Activated T-cell treated with anti-CD3 and anti-CD28 coated beads, Interleukin-2, amount 50 U/mL, for 4 hours (primary cell): ENCODE measurements at regions not wholly inside any gene's neighbourhood (a gene's known extent, or its start where the extent isn't known, plus 50 kb on each side); places are given as distances from the start of the nearest gene placed in this dataset.
"Not testable (repeated sequence)": the region's sequence is repeated elsewhere in the genome, so short reads cannot be mapped to it uniquely, and the experiment has no call there.

ENCODE experiments used
- ATAC-seq, 2 donors: fragments of 200-7000 bp; cut with Tn5 transposase; one replicate each; pipeline ENCODE4 v1.10.0; 2021
- DNase-seq: peaks from one replicate; pipeline ENCODE4 v3.0.0-alpha.2; 2020
- H3K27me3 Mint-ChIP-seq: one replicate; pipeline ENCODE4 v1.8.0; 2021; ENCODE audit warnings: low read depth, mixed read lengths
- H3K36me3 Mint-ChIP-seq: one replicate; pipeline ENCODE4 v1.8.0; 2022; ENCODE audit warnings: mixed read lengths; ENCODE audit not compliant: insufficient read depth
- H3K4me1 Mint-ChIP-seq: one replicate; pipeline ENCODE4 v1.8.0; 2021; ENCODE audit warnings: low read depth, mixed read lengths
- H3K4me3 Mint-ChIP-seq: one replicate; pipeline ENCODE4 v1.8.0; 2021; ENCODE audit warnings: mild to moderate bottlenecking, moderate library complexity, mixed read lengths
- H3K9me3 Mint-ChIP-seq: one replicate; pipeline ENCODE4 v1.8.0; 2021; ENCODE audit warnings: mixed read lengths

- no peaks in the 10 kb centered on the region for H3K27me3 Mint-ChIP-seq
- no peak for DNase-seq
- H3K4me3 Mint-ChIP-seq: no peak overlapping the region
- no peaks in the 10 kb centered on the region for H3K36me3 Mint-ChIP-seq
- ATAC-seq: no peak
- H3K9me3 Mint-ChIP-seq: peaks cover 14% of the 10 kb centered on the region
- no peaks in the 10 kb centered on the region for H3K4me1 Mint-ChIP-seq
Observed at GRCh38 chr7:54398863-54399262, 143.3 kb upstream of the VSTM2A start.

GRCh38 chr7:54409917-54410316, 132.3 kb upstream of the VSTM2A start:
- H3K36me3 Mint-ChIP-seq: no peaks in the 10 kb centered on the region
- peaks cover 27% of the 10 kb centered on the region for H3K9me3 Mint-ChIP-seq
- no peak for ATAC-seq
- no peak for DNase-seq
- H3K27me3 Mint-ChIP-seq: no peaks in the 10 kb centered on the region
- H3K4me3 Mint-ChIP-seq: no peak overlapping the region
- H3K4me1 Mint-ChIP-seq: no peaks in the 10 kb centered on the region

GRCh38 chr7:54416678-54417077, 125.5 kb upstream of the VSTM2A start:
- no peaks in the 10 kb centered on the region for H3K4me1 Mint-ChIP-seq
- ATAC-seq (no peak), DNase-seq (no peak)
- peaks cover 20% of the 10 kb centered on the region for H3K9me3 Mint-ChIP-seq
- H3K36me3 Mint-ChIP-seq: no peaks in the 10 kb centered on the region
- H3K4me3 Mint-ChIP-seq: no peak overlapping the region
- no peaks in the 10 kb centered on the region for H3K27me3 Mint-ChIP-seq

- Mint-ChIP-seq H3K9me3 (peaks cover 18% of the 10 kb centered on the region), H3K4me3 (no peak overlapping the region), H3K27me3 (no peaks in the 10 kb centered on the region), H3K36me3 (no peaks in the 10 kb centered on the region), H3K4me1 (no peaks in the 10 kb centered on the region)
- no peak for ATAC-seq
- no peak for DNase-seq
Observed at GRCh38 chr7:54419209-54419608, 123.0 kb upstream of the VSTM2A start.

GRCh38 chr7:54426406-54426805, 115.8 kb upstream of the VSTM2A start:
- no peak for DNase-seq
- no peaks in the 10 kb centered on the region for H3K36me3 Mint-ChIP-seq

GRCh38 chr7:54429111-54429510, 113.1 kb upstream of the VSTM2A start:
- Mint-ChIP-seq H3K4me1 (no peaks in the 10 kb centered on the region), H3K27me3 (no peaks in the 10 kb centered on the region), H3K9me3 (peaks cover 26% of the 10 kb centered on the region), H3K4me3 (no peak overlapping the region), H3K36me3 (no peaks in the 10 kb centered on the region)
- ATAC-seq (no peak), DNase-seq (no peak)

More at GRCh38 chr7:54426406-54426805, 115.8 kb upstream of the VSTM2A start:
- peaks cover 29% of the 10 kb centered on the region for H3K9me3 Mint-ChIP-seq
- no peak overlapping the region for H3K4me3 Mint-ChIP-seq
- no peaks in the 10 kb centered on the region for H3K4me1 Mint-ChIP-seq
- ATAC-seq: no peak
- H3K27me3 Mint-ChIP-seq: no peaks in the 10 kb centered on the region

- DNase-seq: no peak
- Mint-ChIP-seq H3K27me3 (no peaks in the 10 kb centered on the region), H3K4me1 (no peaks in the 10 kb centered on the region), H3K36me3 (no peaks in the 10 kb centered on the region), H3K9me3 (peaks cover 24% of the 10 kb centered on the region), H3K4me3 (no peak overlapping the region)
- no peak for ATAC-seq
Observed at GRCh38 chr7:54439391-54439790, 102.8 kb upstream of the VSTM2A start.

GRCh38 chr7:54444046-54444686, 98.0 kb upstream of the VSTM2A start:
- not testable (repeated sequence) for H3K36me3 Mint-ChIP-seq, H3K4me3 Mint-ChIP-seq, ATAC-seq, H3K4me1 Mint-ChIP-seq, H3K27me3 Mint-ChIP-seq, DNase-seq
- H3K9me3 Mint-ChIP-seq: peaks cover 14% of the 10 kb centered on the region

GRCh38 chr7:54453168-54453567, 89.0 kb upstream of the VSTM2A start:
- peaks cover 44% of the 10 kb centered on the region for H3K9me3 Mint-ChIP-seq
- not testable (repeated sequence) for DNase-seq

GRCh38 chr7:54454700-54455099, 87.5 kb upstream of the VSTM2A start:
- DNase-seq, H3K27me3 Mint-ChIP-seq, H3K4me3 Mint-ChIP-seq, H3K4me1 Mint-ChIP-seq, ATAC-seq, H3K36me3 Mint-ChIP-seq: not testable (repeated sequence)
- peaks cover 53% of the 10 kb centered on the region for H3K9me3 Mint-ChIP-seq

More at GRCh38 chr7:54453168-54453567, 89.0 kb upstream of the VSTM2A start:
- H3K36me3 Mint-ChIP-seq, H3K4me1 Mint-ChIP-seq, H3K4me3 Mint-ChIP-seq, H3K27me3 Mint-ChIP-seq, ATAC-seq: not testable (repeated sequence)

- Mint-ChIP-seq H3K36me3 (no peaks in the 10 kb centered on the region), H3K4me1 (no peaks in the 10 kb centered on the region), H3K27me3 (no peaks in the 10 kb centered on the region), H3K4me3 (no peak overlapping the region), H3K9me3 (peaks cover 17% of the 10 kb centered on the region)
- ATAC-seq: no peak
- no peak for DNase-seq
Observed at GRCh38 chr7:54465095-54465494, 77.1 kb upstream of the VSTM2A start.

- Mint-ChIP-seq H3K36me3 (no peaks in the 10 kb centered on the region), H3K27me3 (no peaks in the 10 kb centered on the region), H3K4me3 (no peak overlapping the region), H3K9me3 (peaks cover 21% of the 10 kb centered on the region), H3K4me1 (no peaks in the 10 kb centered on the region)
- no peak for DNase-seq
- ATAC-seq: no peak
Observed at GRCh38 chr7:54469740-54470139, 72.4 kb upstream of the VSTM2A start.

GRCh38 chr7:54476609-54477008, 65.6 kb upstream of the VSTM2A start:
- H3K4me1 Mint-ChIP-seq: no peaks in the 10 kb centered on the region
- H3K27me3 Mint-ChIP-seq: no peaks in the 10 kb centered on the region
- no peaks in the 10 kb centered on the region for H3K36me3 Mint-ChIP-seq
- peaks cover 16% of the 10 kb centered on the region for H3K9me3 Mint-ChIP-seq
- H3K4me3 Mint-ChIP-seq: no peak overlapping the region
- no peak for DNase-seq
- ATAC-seq: no peak

- DNase-seq: no peak
- no peaks in the 10 kb centered on the region for H3K27me3 Mint-ChIP-seq
- no peaks in the 10 kb centered on the region for H3K36me3 Mint-ChIP-seq
- no peaks in the 10 kb centered on the region for H3K4me1 Mint-ChIP-seq
- H3K9me3 Mint-ChIP-seq: peaks cover 15% of the 10 kb centered on the region
- H3K4me3 Mint-ChIP-seq: no peak overlapping the region
- ATAC-seq: no peak
Observed at GRCh38 chr7:54477083-54477482, 65.1 kb upstream of the VSTM2A start.

GRCh38 chr7:54483523-54483922, 58.7 kb upstream of the VSTM2A start:
- H3K9me3 Mint-ChIP-seq: peaks cover 9% of the 10 kb centered on the region

More at GRCh38 chr7:54483523-54483922, 58.7 kb upstream of the VSTM2A start:
- DNase-seq: no peak
- H3K4me1 Mint-ChIP-seq: no peaks in the 10 kb centered on the region
- no peaks in the 10 kb centered on the region for H3K36me3 Mint-ChIP-seq
- ATAC-seq: no peak
- no peak overlapping the region for H3K4me3 Mint-ChIP-seq
- H3K27me3 Mint-ChIP-seq: no peaks in the 10 kb centered on the region
